Choroid plexus epithelial cell (primary cell): ENCODE measurements at regions not wholly inside any gene's neighbourhood (a gene's known extent, or its start where the extent isn't known, plus 50 kb on each side); places are given as distances from the start of the nearest gene placed in this dataset.

Experiments
- DNase-seq: peaks from one replicate; pipeline ENCODE4 v3.0.0-alpha.2; 2010; ENCODE audit warnings: low read depth
- H3K4me3 ChIP-seq: 2 replicates; pipeline ENCODE4 v1.5.1; 2011; ENCODE audit warnings: low read depth, mild to moderate bottlenecking, control low read depth, low read length, moderate library complexity
- CTCF ChIP-seq: conservative IDR thresholded peaks from 2 replicates; pipeline ENCODE4 v1.5.1; 2011; ENCODE audit warnings: low read depth, mild to moderate bottlenecking, control low read depth, inconsistent platforms, low read length, moderate library complexity

GRCh38 chr2:144326825-144327224 is 193.1 kb downstream of the ZEB2 start:
- TF ChIP-seq CTCF: no peak
- DNase-seq: no peak

GRCh38 chr2:144325086-144325485 is 194.8 kb downstream of the ZEB2 start:
- peak; percentile 40 for DNase-seq
- H3K4me3 ChIP-seq: no peak overlapping the region
- no peak for TF ChIP-seq CTCF

More at GRCh38 chr2:144326825-144327224, 193.1 kb downstream of the ZEB2 start:
- no peak overlapping the region for H3K4me3 ChIP-seq

- no peak for TF ChIP-seq CTCF
- no peak for DNase-seq
- H3K4me3 ChIP-seq: no peak overlapping the region
Measured at GRCh38 chr2:144324446-144325045, 195.4 kb downstream of the ZEB2 start.

- no peak for DNase-seq
- TF ChIP-seq CTCF: no peak
- H3K4me3 ChIP-seq: no peak overlapping the region
Measured at GRCh38 chr2:144323946-144324345, 196.0 kb downstream of the ZEB2 start.

- no peak for TF ChIP-seq CTCF
- no peak overlapping the region for H3K4me3 ChIP-seq
- peak; percentile 27 for DNase-seq
Measured at GRCh38 chr2:144322379-144322778, 197.5 kb downstream of the ZEB2 start.

GRCh38 chr2:144320491-144320890 is 199.4 kb downstream of the ZEB2 start:
- H3K4me3 ChIP-seq: no peak overlapping the region
- TF ChIP-seq CTCF: no peak
- peak; percentile 20 for DNase-seq

- DNase-seq: no peak
- H3K4me3 ChIP-seq: no peak overlapping the region
- TF ChIP-seq CTCF: no peak
Measured at GRCh38 chr2:144317071-144317738, 202.7 kb downstream of the ZEB2 start.
